GM21576 (cell line): ENCODE measurements at regions not wholly inside any gene's neighbourhood (a gene's known extent, or its start where the extent isn't known, plus 50 kb on each side); places are given as distances from the start of the nearest gene placed in this dataset.

Experiments used
- ATAC-seq: cut with Tn5 transposase; IDR thresholded peaks from one replicate; pipeline ENCODE4 v1.9.1; 2021; ENCODE audit warnings: mild to moderate bottlenecking, moderate library complexity; ENCODE audit not compliant: unreplicated experiment

- ATAC-seq: no peak
Observed at GRCh38 chr4:125365731-125366130, 51.0 kb downstream of the FAT4 start.

GRCh38 chr4:125368146-125368545 is 53.4 kb downstream of the FAT4 start:
- no peak for ATAC-seq

DNA sequence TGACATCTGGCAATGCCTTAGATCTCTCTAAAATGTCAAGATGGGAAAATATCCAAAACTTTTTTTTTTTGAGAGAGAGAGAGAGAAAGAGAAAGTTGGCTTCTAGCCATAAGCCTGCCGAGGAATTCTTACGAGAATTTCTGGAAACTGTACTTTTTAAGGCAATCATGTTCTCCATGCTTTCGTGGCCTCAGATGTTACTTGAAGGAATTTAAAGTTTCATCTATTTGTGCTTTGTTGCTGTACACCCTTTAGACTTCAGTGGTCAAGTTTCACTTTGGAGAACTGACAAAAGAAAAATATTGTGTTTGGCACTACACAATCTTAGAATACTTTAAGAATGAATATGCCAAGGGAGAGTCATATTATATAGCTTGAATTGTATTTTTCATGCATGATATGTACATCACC is 53.9 kb downstream of the FAT4 start:
- ATAC-seq: no peak

- no peak for ATAC-seq
Observed at GRCh38 chr4:125369098-125369497, 54.3 kb downstream of the FAT4 start.

DNA sequence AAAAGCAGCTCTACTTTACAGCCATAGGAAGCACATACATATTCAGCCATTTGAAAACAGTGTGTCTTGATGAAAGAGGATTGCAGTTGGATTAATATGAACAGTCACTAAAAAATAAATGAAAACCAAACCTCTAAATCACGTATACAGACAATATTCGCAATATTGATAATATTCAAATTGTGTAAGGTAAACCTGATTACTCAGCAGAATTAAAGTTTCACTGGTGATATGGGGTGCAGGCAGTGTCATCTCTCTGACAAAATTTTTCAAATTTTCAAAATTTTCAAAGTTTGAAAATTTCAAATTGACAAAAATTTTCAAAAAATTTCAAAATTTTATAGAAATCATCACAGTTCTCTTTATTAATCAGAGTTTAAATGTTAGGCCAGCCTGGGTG is 55.7 kb downstream of the FAT4 start:
- no peak for ATAC-seq

DNA sequence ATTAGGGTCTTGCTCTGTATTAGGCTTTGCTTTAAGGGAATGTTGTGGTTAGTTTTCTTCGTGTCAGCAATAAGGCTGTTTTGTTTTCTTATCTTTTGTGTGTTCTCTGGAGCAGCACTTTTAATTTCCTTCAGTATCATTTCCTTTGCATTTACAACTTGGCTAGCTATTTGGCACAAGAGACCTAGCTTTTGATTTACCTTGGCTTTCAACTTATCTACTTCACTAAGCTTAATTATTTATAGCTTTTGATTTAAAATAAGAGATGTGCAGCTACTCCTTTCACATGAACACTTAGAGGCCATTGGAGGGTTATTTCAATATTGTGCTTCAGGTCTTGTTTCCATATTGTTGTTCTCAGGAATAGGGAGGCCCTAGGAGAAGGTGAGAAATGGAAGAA is 68.2 kb downstream of the FAT4 start:
- no peak for ATAC-seq

DNA sequence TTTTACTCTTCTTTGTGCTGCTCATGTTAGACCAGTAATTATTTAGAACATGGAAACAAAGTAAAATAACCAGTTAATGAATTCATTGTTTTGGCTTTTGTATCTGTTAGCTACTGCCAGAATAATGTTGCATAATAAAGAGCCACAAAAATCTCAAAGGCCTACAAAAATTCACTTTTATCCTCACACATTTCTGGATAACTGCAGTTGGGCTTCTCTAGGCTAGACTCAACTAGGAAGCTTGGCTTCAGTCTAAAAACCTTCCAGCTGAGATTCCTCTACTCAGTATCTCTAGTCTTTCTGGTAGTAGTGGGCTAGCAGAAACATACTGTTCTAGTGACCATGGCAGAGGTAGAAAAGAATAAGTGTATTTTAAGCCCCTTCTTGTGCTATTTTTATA is 73.0 kb downstream of the FAT4 start:
- no peak for ATAC-seq

- no peak for ATAC-seq
Observed at GRCh38 chr4:125388613-125389012, 73.9 kb downstream of the FAT4 start.

DNA sequence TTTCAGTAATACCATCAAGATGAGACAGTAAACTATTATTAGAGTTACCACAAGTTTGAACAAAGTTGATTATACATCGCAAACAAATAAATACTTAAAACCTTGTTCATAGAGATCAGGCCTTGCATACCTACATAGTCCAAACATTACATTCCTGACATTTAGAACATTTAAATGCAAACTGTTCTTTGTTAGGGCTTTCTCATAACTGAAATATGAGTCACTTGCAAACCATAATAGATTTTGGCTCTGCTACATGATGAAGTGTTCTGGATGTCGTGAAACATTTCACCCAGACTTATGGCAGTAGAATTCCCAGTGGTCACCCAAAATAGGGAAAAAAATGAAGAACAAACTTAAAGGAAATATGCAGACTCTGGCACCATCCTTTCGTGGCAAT is 75.0 kb downstream of the FAT4 start:
- ATAC-seq: no peak

DNA sequence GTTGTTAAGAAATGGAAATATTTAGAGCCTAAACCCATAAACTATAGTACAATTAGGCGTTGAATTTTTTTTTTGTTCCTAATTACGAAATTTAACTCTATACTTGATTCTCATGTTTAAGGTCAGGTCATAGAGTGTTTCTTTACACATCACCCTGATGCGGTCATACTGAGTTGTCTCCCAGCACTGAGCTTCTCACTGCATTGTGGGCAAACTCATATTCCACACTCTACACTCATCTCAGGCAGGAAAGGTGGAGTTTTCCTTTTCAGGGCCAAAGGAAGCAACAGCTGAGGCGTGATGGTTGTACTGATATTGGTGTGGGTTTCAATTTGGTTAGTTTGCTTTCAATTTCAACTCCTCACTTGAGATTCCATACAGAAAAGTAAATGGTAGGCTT is 75.4 kb downstream of the FAT4 start:
- ATAC-seq: no peak

DNA sequence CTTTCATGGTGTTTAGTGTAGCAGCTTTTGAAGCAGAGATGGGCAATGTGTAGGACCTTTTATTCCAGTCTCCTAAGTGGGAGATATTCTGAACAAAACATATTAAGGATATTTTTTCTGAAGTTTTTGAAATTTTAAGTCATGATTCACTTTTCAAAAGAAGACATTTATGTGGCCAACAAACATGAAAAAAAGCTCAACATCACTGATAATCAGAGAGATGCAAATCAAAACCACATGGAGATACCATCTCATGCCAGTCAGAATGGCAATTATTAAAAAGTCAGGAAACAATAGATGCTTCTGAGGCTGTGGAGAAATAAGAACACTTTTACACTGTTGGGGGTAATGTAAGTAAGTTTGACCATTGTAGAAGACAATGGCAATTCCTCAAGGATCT is 76.0 kb downstream of the FAT4 start:
- no peak for ATAC-seq

DNA sequence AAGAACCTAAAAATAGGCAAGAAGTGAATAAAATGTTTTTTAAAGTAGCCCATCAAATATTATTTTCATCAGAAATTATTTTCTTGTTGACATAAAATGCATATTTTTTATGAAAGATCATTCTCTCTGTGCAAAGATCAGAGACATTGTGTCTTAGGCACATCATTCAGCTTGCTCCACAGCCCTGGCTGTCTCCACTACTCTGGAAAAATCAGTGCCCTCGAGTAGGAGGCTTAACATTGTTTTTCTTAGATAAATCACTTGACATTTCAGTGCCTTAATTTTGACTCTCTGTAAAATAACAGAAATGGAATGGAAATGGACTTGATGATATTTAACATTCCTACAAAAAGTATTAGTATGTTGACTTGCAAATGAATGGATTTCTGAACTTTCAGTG is 77.9 kb downstream of the FAT4 start:
- ATAC-seq: no peak

- no peak for ATAC-seq
Observed at GRCh38 chr4:125393825-125394224, 79.1 kb downstream of the FAT4 start.

GRCh38 chr4:125397226-125397625 is 82.5 kb downstream of the FAT4 start:
- no peak for ATAC-seq

DNA sequence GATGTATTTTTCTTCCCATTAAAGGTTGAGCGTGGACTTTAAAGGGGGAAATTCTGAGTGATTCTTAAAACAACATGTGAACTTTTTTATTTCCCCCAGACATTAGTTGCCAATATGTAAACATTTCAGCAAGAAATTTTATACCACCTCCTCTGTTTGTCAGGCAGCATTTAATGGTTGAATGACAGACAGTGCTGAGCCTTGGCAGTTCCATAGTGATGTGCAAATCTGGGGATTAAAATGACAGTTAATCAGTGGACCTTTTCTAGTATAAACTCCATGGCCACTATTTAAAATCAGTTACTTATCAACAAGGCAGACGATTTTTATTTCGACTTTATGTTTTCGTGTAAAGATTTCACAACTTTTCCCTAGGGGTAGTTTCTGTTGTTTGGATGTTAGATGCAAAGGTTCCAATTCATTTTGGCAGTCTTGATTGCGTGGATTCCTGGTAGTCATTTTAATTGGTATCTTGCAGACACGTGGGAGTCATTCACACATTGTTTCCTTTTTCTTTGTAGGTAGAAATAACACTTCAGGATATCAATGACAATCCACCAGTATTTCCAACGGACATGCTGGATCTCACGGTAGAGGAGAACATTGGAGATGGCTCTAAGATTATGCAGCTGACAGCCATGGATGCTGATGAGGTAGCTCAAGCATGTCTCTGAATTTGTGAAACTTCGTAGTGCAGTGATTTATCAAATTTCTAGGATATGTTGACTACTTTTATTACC is 83.7 kb downstream of the FAT4 start:
- no peak for ATAC-seq

DNA sequence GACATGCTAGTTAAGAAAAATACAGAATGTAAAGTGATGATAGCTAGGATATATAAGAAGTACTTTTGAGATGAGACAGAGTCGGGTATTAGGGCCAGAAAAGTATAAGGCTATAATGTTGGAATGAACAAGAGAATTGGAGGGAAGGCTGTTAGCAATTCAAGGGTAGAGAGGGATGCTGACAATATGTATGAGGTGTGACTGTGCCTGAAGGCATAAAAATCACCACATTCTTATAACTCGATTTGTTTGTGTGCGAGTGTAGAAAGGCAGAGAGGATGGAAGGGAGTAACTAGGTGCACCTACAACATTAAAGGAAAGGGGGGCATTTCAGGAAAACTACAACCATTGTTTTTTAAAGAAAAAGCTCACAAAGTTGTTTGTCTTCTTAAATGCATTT is 86.0 kb downstream of the FAT4 start:
- no peak for ATAC-seq

- no peak for ATAC-seq
Observed at GRCh38 chr4:125401784-125402183, 87.0 kb downstream of the FAT4 start.

- ATAC-seq: no peak
Observed at GRCh38 chr4:125420526-125420925, 105.8 kb downstream of the FAT4 start.

DNA sequence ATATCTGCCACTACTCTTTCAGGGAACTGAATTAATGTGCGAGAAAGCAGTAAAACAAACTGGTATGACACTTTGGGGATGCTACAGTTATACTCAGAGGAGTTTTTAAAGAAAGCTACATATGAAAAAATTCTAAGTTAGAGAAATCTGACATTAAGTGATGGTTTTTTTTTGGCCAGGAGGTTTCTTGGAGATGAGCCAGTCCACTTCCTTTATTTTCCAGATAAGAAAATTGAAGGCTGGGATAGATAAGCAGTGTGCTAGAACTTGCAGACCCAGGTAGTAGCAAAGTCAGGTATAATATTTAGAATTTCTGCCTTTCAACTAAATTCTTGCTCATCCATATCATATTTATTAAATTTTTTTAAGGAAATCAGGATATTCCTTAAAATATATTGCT is 106.8 kb downstream of the FAT4 start:
- no peak for ATAC-seq

GRCh38 chr4:125423124-125423523 is 108.4 kb downstream of the FAT4 start:
- ATAC-seq: no peak

DNA sequence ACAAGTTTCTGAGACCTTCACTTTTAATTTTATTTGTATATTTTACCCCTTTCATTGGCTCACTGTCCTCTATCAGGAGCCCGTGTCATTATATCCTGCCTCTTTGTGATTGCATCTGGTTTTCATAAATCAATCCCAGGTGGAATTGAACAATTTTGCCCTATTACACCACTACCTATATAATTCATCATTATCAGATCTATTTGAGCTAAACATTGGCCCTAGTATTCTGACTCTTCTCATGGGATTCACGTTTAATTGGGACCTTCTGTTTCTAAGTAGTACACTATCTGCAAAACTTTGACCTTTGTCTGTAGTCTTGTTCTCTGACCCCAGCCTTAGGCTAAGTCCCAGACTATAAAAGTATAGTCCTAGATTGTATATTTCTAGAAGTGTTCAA is 114.1 kb downstream of the FAT4 start:
- no peak for ATAC-seq

DNA sequence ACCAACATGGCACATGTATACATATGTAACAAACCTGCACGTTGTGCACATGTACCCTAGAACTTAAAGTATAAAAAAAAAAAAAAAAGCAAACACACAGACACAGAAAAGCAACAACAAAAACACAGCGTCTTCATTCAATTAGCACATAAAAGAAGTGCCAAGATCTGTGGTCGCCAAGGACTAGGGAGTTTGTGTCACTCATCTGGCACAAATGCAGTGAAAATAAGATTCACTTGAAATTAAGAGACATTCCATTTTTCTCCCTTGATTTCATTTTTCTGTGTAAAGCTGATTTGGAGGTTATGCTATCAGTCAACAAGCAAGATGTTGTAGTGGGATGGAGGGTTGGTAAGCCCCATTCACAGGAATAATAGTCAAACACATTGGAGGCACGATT is 115.3 kb downstream of the FAT4 start:
- ATAC-seq: no peak

- ATAC-seq: no peak
Observed at GRCh38 chr4:125432078-125432477, 117.3 kb downstream of the FAT4 start.
